H1 (cell line): ENCODE measurements at regions not wholly inside any gene's neighbourhood (a gene's known extent, or its start where the extent isn't known, plus 50 kb on each side); places are given as distances from the start of the nearest gene placed in this dataset.

Experiments
- CTCF ChIA-PET: fragments of 300-600 bp; sonication (Branson Sonifier 250); formaldehyde crosslinking; loops from one replicate; lab custom pipeline; 2021; ENCODE audit not compliant: partially characterized antibody; lab: Charles Lee
- POLR2A ChIA-PET: fragments of 300-600 bp; sonication (Branson Sonifier 250); formaldehyde crosslinking; loops from one replicate; lab custom pipeline; 2021; ENCODE audit warnings: inconsistent platforms; ENCODE audit not compliant: partially characterized antibody; lab: Charles Lee
- DNase-seq, 2 experiments: peaks; one replicate each; pipeline versions ENCODE4 v3.0.0 to v3.0.0-alpha.2; 2010 to 2022; ENCODE audit warnings: low spot score in 2 of 2, low read depth in 1 of 2, mixed read lengths in 1 of 2
- FAIRE-seq: peaks from 2 replicates; lab custom pipeline; 2011; peaks lifted over from hg19 to GRCh38; lab: Jason Lieb, UNC
- H2AFZ ChIP-seq: 2 replicates; pipeline ENCODE4 v1.8.1; 2012; ENCODE audit warnings: low read length, inconsistent platforms
- H2AK5ac ChIP-seq: 2 replicates; pipeline ENCODE4 v1.6.1; 2013; ENCODE audit warnings: low read depth, low read length
- H2BK120ac ChIP-seq: replicated peaks from 2 replicates; pipeline ENCODE3; 2013; ENCODE audit warnings: low read depth, low read length, inconsistent platforms
- H2BK12ac ChIP-seq: 2 replicates; pipeline ENCODE4 v1.6.1; 2013; ENCODE audit warnings: low read depth, low read length
- H2BK15ac ChIP-seq: 2 replicates; pipeline ENCODE4 v1.6.1; 2013; ENCODE audit warnings: low read length
- H2BK20ac ChIP-seq: 2 replicates; pipeline ENCODE4 v1.6.1; 2013; ENCODE audit warnings: low read length
- H2BK5ac ChIP-seq: 2 replicates; pipeline ENCODE4 v1.6.1; 2013; ENCODE audit warnings: low read depth, low read length
- H3K14ac ChIP-seq: 2 replicates; pipeline ENCODE4 v1.6.1; 2013; ENCODE audit warnings: inconsistent platforms; ENCODE audit not compliant: insufficient read length
- H3K18ac ChIP-seq: 2 replicates; pipeline ENCODE4 v1.6.1; 2013; ENCODE audit warnings: low read length; ENCODE audit errors: extremely low read depth
- H3K23ac ChIP-seq: 2 replicates; pipeline ENCODE4 v1.6.1; 2013; ENCODE audit warnings: inconsistent platforms; ENCODE audit not compliant: insufficient read length
- H3K23me2 ChIP-seq: 2 replicates; pipeline ENCODE4 v1.6.1; 2013; ENCODE audit warnings: low read depth, low read length
- H3K27ac ChIP-seq: 2 replicates; pipeline ENCODE4 v1.6.1; 2011; ENCODE audit warnings: low read depth, low read length, inconsistent platforms
- H3K27me3 ChIP-seq, 4 experiments: replicated peaks in 1 of 4; 1 replicate in 1 of 4; 2 replicates in 3 of 4; pipeline versions ENCODE4 v1.6.1 to v1.8.1; 2011 to 2013; ENCODE audit warnings: low read length in 3 of 4, mild to moderate bottlenecking in 3 of 4, inconsistent platforms in 2 of 4, mixed read lengths in 2 of 4, moderate library complexity in 1 of 4; ENCODE audit not compliant: control insufficient read depth in 3 of 4, insufficient read depth in 3 of 4; ENCODE audit errors: extremely low read depth in 1 of 4
- H3K36me3 ChIP-seq, 4 experiments: 2 replicates each; pipeline versions ENCODE4 v1.6.1 to v1.8.1; 2011 to 2013; ENCODE audit warnings: mild to moderate bottlenecking in 4 of 4, low read length in 3 of 4, moderate library complexity in 2 of 4, control low read depth in 1 of 4, inconsistent platforms in 1 of 4; ENCODE audit not compliant: insufficient read depth in 4 of 4, control insufficient read depth in 2 of 4
- H3K4ac ChIP-seq: replicated peaks from 2 replicates; pipeline ENCODE3; 2013; ENCODE audit warnings: low read length, low read depth, mixed read lengths, inconsistent platforms; ENCODE audit not compliant: insufficient read length
- H3K4me1 ChIP-seq, 4 experiments: replicated peaks in 1 of 4; 1 replicate in 1 of 4; 2 replicates in 3 of 4; pipeline versions ENCODE4 v1.6.1 to v1.8.1; 2011 to 2013; ENCODE audit warnings: low read length in 3 of 4, inconsistent platforms in 2 of 4, mixed read lengths in 1 of 4; ENCODE audit not compliant: insufficient read depth in 4 of 4, control insufficient read depth in 3 of 4
- H3K4me2 ChIP-seq, 2 experiments: 2 replicates each; pipeline versions ENCODE4 v1.6.1 to v1.8.1; 2011 to 2013; ENCODE audit warnings: low read depth in 2 of 2, low read length in 2 of 2, control low read depth in 1 of 2, inconsistent platforms in 1 of 2, mild to moderate bottlenecking in 1 of 2; ENCODE audit not compliant: insufficient read depth in 1 of 2
- H3K4me3 ChIP-seq, 4 experiments: fragments of 200-600, 300-600 bp in 1 of 4; sonication (generic), shearing (Covaris generic), sonication (Bioruptor Twin) in 1 of 4; 2 replicates each; pipeline versions ENCODE4 v1.5.1 to v1.8.1; 2011 to 2016; ENCODE audit warnings: low read length in 4 of 4, low read depth in 3 of 4, control low read depth in 2 of 4, inconsistent platforms in 2 of 4, mild to moderate bottlenecking in 2 of 4, mixed read lengths in 1 of 4, moderate library complexity in 1 of 4; ENCODE audit not compliant: insufficient read depth in 2 of 4; ENCODE audit errors: extremely low read depth in 1 of 4
- H3K56ac ChIP-seq: replicated peaks from 2 replicates; pipeline ENCODE3; 2013; ENCODE audit warnings: low read depth, mild to moderate bottlenecking, mixed read lengths, low read length, inconsistent platforms; ENCODE audit not compliant: insufficient read length
- H3K79me1 ChIP-seq: 2 replicates; pipeline ENCODE4 v1.6.1; 2013; ENCODE audit warnings: low read depth, low read length, control low read depth
- H3K79me2 ChIP-seq, 2 experiments: 2 replicates each; pipeline versions ENCODE4 v1.6.1 to v1.8.1; 2012 to 2013; ENCODE audit warnings: low read length in 2 of 2, mild to moderate bottlenecking in 2 of 2, inconsistent platforms in 1 of 2; ENCODE audit not compliant: insufficient read depth in 2 of 2, control insufficient read depth in 1 of 2
- H3K9ac ChIP-seq, 4 experiments: replicated peaks in 1 of 4; 1 replicate in 1 of 4; 2 replicates in 3 of 4; pipeline versions ENCODE4 v1.6.1 to v1.8.1; 2011 to 2013; ENCODE audit warnings: low read depth in 3 of 4, low read length in 3 of 4, control low read depth in 2 of 4, mild to moderate bottlenecking in 2 of 4, moderate library complexity in 2 of 4, inconsistent platforms in 1 of 4; ENCODE audit errors: extremely low read depth in 1 of 4
- H3K9me3 ChIP-seq, 2 experiments: 2 replicates each; pipeline versions ENCODE4 v1.6.1 to v1.8.1; 2012 to 2013; ENCODE audit warnings: mild to moderate bottlenecking in 2 of 2, moderate library complexity in 2 of 2, control low read depth in 1 of 2, inconsistent platforms in 1 of 2, low read depth in 1 of 2, low read length in 1 of 2, mixed read lengths in 1 of 2; ENCODE audit not compliant: insufficient read depth in 2 of 2
- H4K20me1 ChIP-seq, 2 experiments: replicated peaks in 1 of 2; 2 replicates each; pipeline versions ENCODE3 to v1.8.1; 2011 to 2013; ENCODE audit warnings: inconsistent platforms in 2 of 2, low read length in 2 of 2, mild to moderate bottlenecking in 1 of 2; ENCODE audit not compliant: insufficient read depth in 2 of 2, control insufficient read depth in 1 of 2
- H4K5ac ChIP-seq: 2 replicates; pipeline ENCODE4 v1.6.1; 2013; ENCODE audit warnings: low read length, low read depth, mixed read lengths, inconsistent platforms; ENCODE audit not compliant: insufficient read length
- H4K8ac ChIP-seq: 2 replicates; pipeline ENCODE4 v1.8.0; 2013; ENCODE audit warnings: mild to moderate bottlenecking, moderate library complexity, low read length, inconsistent platforms; ENCODE audit not compliant: insufficient read depth; ENCODE audit errors: extremely low read depth
- H4K91ac ChIP-seq: replicated peaks from 2 replicates; pipeline ENCODE3; 2013; ENCODE audit warnings: low read length, mixed read lengths, inconsistent platforms; ENCODE audit not compliant: insufficient read length
- CEBPB ChIP-seq: IDR thresholded peaks from 2 replicates; pipeline ENCODE4 v1.6.1; 2012; ENCODE audit warnings: low read depth, low read length
- CREB1 ChIP-seq: IDR thresholded peaks from 2 replicates; pipeline ENCODE4 v1.6.1; 2012; ENCODE audit warnings: inconsistent platforms
- CTBP2 ChIP-seq: IDR thresholded peaks from 2 replicates; pipeline ENCODE4 v1.7.0; 2011; ENCODE audit warnings: borderline replicate concordance, mild to moderate bottlenecking, moderate library complexity, mixed read lengths, low read length; ENCODE audit not compliant: insufficient read depth, insufficient read length
- EP300 ChIP-seq, 2 experiments: IDR thresholded peaks; 1 replicate in 1 of 2; 2 replicates in 1 of 2; pipeline ENCODE4 v1.6.1; 2011 to 2012; ENCODE audit warnings: low read depth in 2 of 2, low read length in 2 of 2, mild to moderate bottlenecking in 2 of 2, borderline replicate concordance in 1 of 2, inconsistent platforms in 1 of 2, moderate library complexity in 1 of 2
- FOSL1 ChIP-seq: IDR thresholded peaks from 2 replicates; pipeline ENCODE4 v1.6.1; 2011; ENCODE audit warnings: mild to moderate bottlenecking, low read depth, low read length, moderate library complexity; ENCODE audit not compliant: insufficient read depth
- HDAC2 ChIP-seq, 2 experiments: fragments of 300-600 bp in 1 of 2; sonication (generic) in 1 of 2; IDR thresholded peaks; 2 replicates each; pipeline ENCODE4 v1.6.1; 2011 to 2012; ENCODE audit warnings: low read depth in 2 of 2, low read length in 2 of 2, mild to moderate bottlenecking in 2 of 2, moderate library complexity in 2 of 2, borderline replicate concordance in 1 of 2, inconsistent platforms in 1 of 2
- HDAC6 ChIP-seq: IDR thresholded peaks from one replicate; pipeline ENCODE4 v1.7.1; 2012; ENCODE audit warnings: low read depth, mild to moderate bottlenecking, inconsistent platforms, low read length, moderate library complexity
- JUN ChIP-seq: IDR thresholded peaks from 2 replicates; pipeline ENCODE4 v1.6.1; 2011; ENCODE audit warnings: low read depth, mild to moderate bottlenecking, improper control_type of control experiment, low read length
- JUND ChIP-seq: IDR thresholded peaks from 2 replicates; pipeline ENCODE4 v1.6.1; 2011; ENCODE audit warnings: mild to moderate bottlenecking, improper control_type of control experiment, low read length
- KDM5A ChIP-seq: fragments of 200-600 bp; IDR thresholded peaks from 2 replicates; pipeline ENCODE4 v1.7.1; 2012; ENCODE audit warnings: mild to moderate bottlenecking, low read length, inconsistent platforms, mixed read lengths
- PHF8 ChIP-seq: fragments of 200-600 bp; sonication (generic); conservative IDR thresholded peaks from 2 replicates; pipeline ENCODE4 v1.7.1; 2012; ENCODE audit warnings: low read depth, mild to moderate bottlenecking, inconsistent platforms, low read length, moderate library complexity
- RNF2 ChIP-seq: fragments of 200-900, 300-1000 bp; sonication (generic); IDR thresholded peaks from 2 replicates; pipeline ENCODE4 v1.7.1; 2016; ENCODE audit warnings: borderline replicate concordance, low read depth, mild to moderate bottlenecking, antibody characterized with exemption, low read length; ENCODE audit not compliant: poor library complexity, severe bottlenecking; ENCODE audit errors: missing control alignments
- SIN3A ChIP-seq, 2 experiments: IDR thresholded peaks in 1 of 2; conservative IDR thresholded peaks in 1 of 2; 2 replicates each; pipeline ENCODE4 v1.6.1; 2011 to 2012; ENCODE audit warnings: low read length in 2 of 2, improper control_type of control experiment in 1 of 2, low read depth in 1 of 2, mild to moderate bottlenecking in 1 of 2
- WGBS, 2 experiments: shearing (Covaris generic) in 1 of 2; methylation state at CpG; one replicate each; pipeline versions ENCODE4 v1.1.6 to v1.1.7; 2013 to 2015; ENCODE audit warnings: low lambda C conversion rate in 2 of 2, mixed read lengths in 2 of 2, inconsistent platforms in 1 of 2, low coverage in 1 of 2, missing lambda C conversion rate in 1 of 2; ENCODE audit not compliant: insufficient replicate concordance in 2 of 2, insufficient coverage in 1 of 2, insufficient read length in 1 of 2; ENCODE audit errors: extremely low coverage in 1 of 2, missing lambda C conversion rate in 1 of 2; 5-methylcytosine and 5-hydroxymethylcytosine counted together

DNA sequence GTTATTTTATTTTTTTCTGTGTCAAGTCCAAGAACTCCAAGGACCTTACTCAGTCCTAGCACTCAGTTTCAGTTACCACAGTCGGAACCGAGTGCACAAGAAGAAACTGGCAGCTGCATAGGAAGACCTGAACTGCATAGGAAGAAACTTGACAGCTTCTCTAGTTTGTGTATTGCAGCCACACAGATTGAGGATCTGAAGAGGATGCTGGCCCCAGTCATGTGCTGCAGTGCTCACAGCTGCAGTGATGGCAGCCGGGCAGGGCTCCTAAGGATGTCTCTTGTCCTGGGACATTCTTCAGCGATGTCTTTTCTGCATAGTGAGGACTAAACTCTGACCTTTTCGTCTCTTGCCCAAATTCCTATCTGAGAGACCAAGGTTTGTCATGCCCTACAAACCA lies 261.2 kb downstream of the STIM2 start:
- Histone ChIP-seq H3K18ac (peak overlapping the region; percentile 67), H3K9me3 (no peaks in the 10 kb centered on the region), H3K79me1 (no peaks in the 10 kb centered on the region), H4K20me1 (no peaks in the 10 kb centered on the region), H2BK120ac (peak overlapping the region; percentile 35), H3K4me2 (no peak overlapping the region), H3K14ac (no peak overlapping the region), H3K4me1 (peaks cover 4 to 23% (median 14%) of the 10 kb centered on the region in 4 experiments), H2BK12ac (0 out of 2 replicates have a peak overlapping the region, but pooled peaks have one; percentile 81), H3K9ac (no peak overlapping the region), H2BK15ac (no peak overlapping the region), H4K8ac (no peak overlapping the region), H2BK5ac (peak overlapping the region; percentile 66; the same call in 1 of the 2 replicates), H2AFZ (no peak overlapping the region), H3K4ac (no peak overlapping the region), H3K23me2 (no peaks in the 10 kb centered on the region), H3K27ac (no peak overlapping the region), H4K5ac (no peak overlapping the region), H3K56ac (no peak overlapping the region), H3K27me3 (no peaks in the 10 kb centered on the region; a peak in 1 of 7 replicates), H3K79me2 (no peaks in the 10 kb centered on the region), H3K36me3 (no peaks in the 10 kb centered on the region), H2BK20ac (peak overlapping the region; percentile 89; the same call in 1 of the 2 replicates), H3K4me3 (no peak overlapping the region), H2AK5ac (no peak overlapping the region), H4K91ac (peak overlapping the region; percentile 48), H3K23ac (no peak overlapping the region)
- FAIRE-seq, result no peak
- POLR2A ChIA-PET, result interaction anchor here (2.3 kb wide), 1 partner anchor 26 kb away, joined by 8 read pairs; no protein-coding TSS in a partner anchor
- CTCF ChIA-PET, result interaction anchor here (0.8 to 4.6 kb wide), 3 partner anchors 26 to 570 kb away, joined by 3 to 20 read pairs (median 3); no protein-coding TSS in a partner anchor
- no peak for DNase-seq
- 87% methylated on average over 5 of the region's 5 CpGs; no CpG with 5 or more reads in 1 of the 2 experiments for WGBS, 2 experiments
- TF ChIP-seq HDAC2 (IDR thresholded peaks at IDR 0.05; ENCODE audit: borderline replicate concordance in 1 of 2, low read depth in 2 of 2, low read length in 2 of 2) (no peak), FOSL1 (no peak), KDM5A (no peak), CEBPB (no peak), PHF8 (no peak), HDAC6 (no peak), JUND (no peak), CREB1 (no peak), EP300 (IDR thresholded peaks at IDR 0.05; ENCODE audit: borderline replicate concordance in 1 of 2, low read depth in 2 of 2, low read length in 2 of 2) (no peak), SIN3A (conservative IDR thresholded peaks at IDR 0.05 in 1 of 2, IDR thresholded peaks at IDR 0.05 in 1 of 2; ENCODE audit: low read depth in 1 of 2, low read length in 2 of 2) (no peak), JUN (no peak), RNF2 (no peak), CTBP2 (no peak)
